T-helper 1 cell treated with Interleukin-12 subunit alpha and Interleukin-12 subunit beta and Interleukin-4 antibody, amounts not matched to agents 30 ng/mL and 1 ng/mL, for 36 hours (primary cell): ENCODE measurements at regions not wholly inside any gene's neighbourhood (a gene's known extent, or its start where the extent isn't known, plus 50 kb on each side); places are given as distances from the start of the nearest gene placed in this dataset.

Experiments
- intact Hi-C: fragments of 100-400 bp; cut with micrococcal nuclease; formaldehyde crosslinking; loops from one replicate; pipeline ENCODE4 v1.15.1; 2024

GRCh38 chr14:89743828-89744227 is 210.7 kb downstream of the EFCAB11 start:
- intact Hi-C loops: no loop called here

DNA sequence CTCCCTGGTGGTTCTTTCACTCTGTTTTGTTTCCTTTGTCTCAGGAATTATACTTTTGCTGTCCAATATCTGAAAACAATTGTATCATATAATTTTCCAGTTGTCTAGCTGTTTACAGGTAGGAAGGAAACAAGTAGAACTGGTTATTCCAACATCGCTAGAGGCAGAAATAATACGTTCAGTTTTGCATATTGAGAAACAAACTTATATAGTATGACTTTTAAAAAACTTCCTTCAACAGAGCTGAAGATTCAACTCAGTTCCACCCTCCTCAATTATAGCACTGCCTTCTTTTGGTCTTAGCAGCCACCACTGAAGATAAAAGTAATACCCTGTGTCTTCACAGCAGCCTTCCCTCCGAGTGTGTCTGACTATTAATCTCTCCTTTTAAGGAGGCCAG is 214.3 kb downstream of the EFCAB11 start:
- intact Hi-C loops: no loop called here

GRCh38 chr14:89736881-89737280 is 217.6 kb downstream of the EFCAB11 start:
- intact Hi-C loops: no loop called here

DNA sequence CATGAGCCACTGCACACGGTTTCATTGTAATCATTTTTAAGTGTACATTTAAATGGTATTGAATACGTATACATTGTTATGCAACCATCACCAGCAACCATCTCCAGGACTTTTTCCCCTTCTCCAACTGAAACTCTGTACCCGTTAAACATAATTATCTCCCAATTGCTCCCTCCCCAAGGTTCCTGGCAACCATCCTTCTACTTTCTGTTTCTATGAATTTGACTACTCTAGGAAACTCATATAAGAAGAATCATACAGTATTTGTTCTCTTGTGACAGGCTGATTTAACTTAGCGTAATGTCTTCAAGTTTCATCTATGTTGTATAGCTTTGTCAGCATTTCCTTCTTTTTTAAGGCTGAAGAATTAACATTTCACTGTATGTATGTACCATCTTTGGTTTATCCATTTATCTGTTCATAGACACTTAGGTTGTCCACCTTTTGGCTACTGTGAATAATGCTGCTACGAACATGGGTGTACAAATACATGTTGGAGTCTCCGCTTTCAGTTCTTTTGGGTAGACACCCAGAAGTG is 223.1 kb downstream of the EFCAB11 start:
- intact Hi-C loops: no loop called here

DNA sequence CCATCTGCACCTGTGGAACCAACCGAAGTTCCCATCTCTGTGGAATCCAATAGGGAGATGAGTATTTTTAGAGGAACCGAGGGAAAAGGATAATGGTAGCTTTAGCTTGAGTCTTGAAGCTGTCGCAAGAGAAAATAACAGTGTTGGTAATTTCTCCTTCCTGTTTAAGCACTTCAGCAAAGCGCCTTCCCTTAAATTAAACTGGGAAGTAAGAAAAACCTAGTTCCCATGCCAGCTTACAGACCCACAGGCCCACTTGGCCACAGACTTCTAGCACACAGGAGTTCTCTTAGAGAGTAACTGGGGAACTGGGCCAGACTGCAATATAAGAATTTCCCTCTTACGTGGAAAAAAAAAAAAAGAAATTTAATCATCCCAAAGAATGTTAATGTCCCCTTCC is 223.8 kb downstream of the EFCAB11 start:
- intact Hi-C loops: no loop called here

DNA sequence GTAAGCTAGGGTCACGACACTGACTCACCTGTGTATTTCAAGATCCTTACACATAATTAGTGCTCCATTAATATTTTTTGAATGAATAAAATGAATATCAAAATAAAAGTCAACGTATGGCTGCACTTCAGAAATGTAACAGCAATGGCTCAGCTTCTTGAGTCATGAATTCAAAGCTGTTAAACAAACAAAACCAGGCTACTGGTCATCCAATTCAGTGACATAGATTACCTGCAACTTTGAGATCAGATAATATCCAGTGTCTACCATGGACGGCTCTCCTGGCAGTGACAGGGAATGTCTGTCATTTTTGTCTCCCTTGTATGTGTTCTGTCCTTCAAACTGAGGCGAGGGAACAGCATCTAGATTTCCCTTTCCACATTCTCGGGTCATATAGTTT is 225.6 kb downstream of the EFCAB11 start:
- intact Hi-C loops: loop anchor here (10.0 kb wide), 2 partner anchors 934 to 1586 kb away; partner anchors contain the start of gene EML5

- intact Hi-C loops: loop anchor here (10.0 kb wide), 2 partner anchors 931 to 1589 kb away; partner anchors contain the start of gene EML5
These were observed 228.3 kb downstream of the EFCAB11 start for GRCh38 chr14:89726226-89726625.

- intact Hi-C loops: loop anchor here (2.0 to 10.0 kb wide), 4 partner anchors 230 to 1590 kb away; partner anchors contain the start of genes EFCAB11, EML5, FOXN3 and TDP1
These were observed 229.9 kb downstream of the EFCAB11 start for GRCh38 chr14:89724628-89724960.

DNA sequence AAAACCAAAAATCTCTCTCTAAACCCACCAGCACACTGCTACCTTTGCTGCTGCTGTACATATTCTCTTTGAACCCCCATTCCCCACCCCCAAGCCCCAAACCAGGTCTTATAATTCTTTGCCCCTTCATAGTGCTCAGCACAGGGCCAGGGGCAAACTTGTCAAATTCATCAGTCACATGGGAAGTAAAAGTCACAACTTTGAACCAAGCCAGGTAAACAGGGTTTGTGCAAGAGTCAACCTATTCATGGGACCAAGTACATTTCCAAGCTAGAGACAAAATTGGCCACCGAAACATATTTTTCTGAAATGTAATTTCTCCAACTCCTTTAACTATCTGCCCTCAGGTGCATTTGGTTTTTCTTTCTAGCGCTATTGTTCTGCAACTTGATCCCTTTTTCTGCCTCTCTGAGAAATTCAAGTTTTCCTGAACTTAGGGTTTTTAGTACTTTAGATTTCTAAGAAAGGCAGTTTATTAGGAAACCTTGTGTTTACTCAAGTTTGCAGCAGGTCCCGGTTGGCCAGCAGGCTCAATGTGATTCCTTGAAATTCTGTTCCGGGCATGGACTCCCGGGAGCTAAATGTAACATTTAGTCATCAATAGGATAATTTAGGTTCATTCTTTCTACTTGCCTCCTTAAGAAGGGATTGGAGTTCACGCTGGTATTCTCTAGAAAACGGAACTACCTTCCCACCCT is 230.5 kb downstream of the EFCAB11 start:
- intact Hi-C loops: loop anchor here (2.0 to 10.0 kb wide), 4 partner anchors 231 to 1591 kb away; partner anchors contain the start of genes EFCAB11, EML5, FOXN3 and TDP1

GRCh38 chr14:89721956-89722355 is 232.6 kb downstream of the EFCAB11 start:
- intact Hi-C loops: loop anchor here (1.0 to 10.0 kb wide), 9 partner anchors 20 to 1593 kb away; partner anchors contain the start of genes EML5 and FOXN3

DNA sequence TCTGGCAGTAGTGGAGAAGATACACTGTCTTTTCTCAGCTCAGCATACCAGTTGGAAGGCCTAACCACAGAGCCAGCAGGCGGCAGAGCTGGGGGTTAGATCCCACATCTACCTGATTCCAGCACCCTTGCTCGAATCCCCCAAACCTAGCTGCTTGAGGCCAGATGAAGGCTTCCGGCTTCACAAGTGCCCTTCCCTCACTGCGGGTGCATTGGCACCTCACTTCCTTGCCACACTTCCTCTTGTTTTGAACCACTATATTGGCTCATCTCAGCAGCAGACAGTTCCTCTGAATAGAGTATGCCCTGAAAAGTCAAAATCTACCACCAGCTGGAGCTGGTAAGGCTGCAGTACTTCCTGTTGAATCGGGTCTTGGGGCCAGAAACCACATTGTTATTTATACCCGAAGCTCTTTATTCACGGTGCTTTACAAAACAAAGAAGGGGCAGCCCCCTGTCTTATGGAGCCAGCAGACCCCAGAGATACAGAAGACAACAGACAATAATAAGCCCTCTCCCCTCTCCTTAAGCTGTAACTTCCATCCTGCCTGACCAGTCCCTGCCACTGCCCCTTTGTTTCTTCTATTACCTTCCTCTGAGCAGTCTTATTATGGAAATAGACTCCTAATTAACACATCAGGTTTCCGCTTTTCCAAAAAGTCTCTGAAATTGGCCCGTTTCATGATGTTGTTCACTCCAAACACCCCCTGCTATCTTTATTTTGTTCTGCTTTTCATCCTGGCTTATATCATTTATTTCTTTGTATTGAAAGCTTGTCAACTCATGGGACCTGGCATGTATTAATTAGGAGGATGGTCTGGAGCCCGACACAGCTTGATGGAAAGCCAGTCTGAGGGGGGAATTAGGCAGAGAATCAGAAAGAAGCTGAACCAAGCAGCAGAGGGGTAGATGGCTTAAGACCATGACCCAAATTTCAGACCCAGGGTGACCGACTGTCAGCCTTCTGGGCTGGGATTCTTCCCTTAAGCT is 233.5 kb downstream of the EFCAB11 start:
- intact Hi-C loops: loop anchor here (1.0 to 10.0 kb wide), 10 partner anchors 19 to 1594 kb away; partner anchors contain the start of genes EML5 and FOXN3

- intact Hi-C loops: loop anchor here (1.0 to 10.0 kb wide), 6 partner anchors 31 to 1595 kb away; partner anchors contain the start of genes EML5 and FOXN3
These were observed 234.3 kb downstream of the EFCAB11 start for GRCh38 chr14:89720076-89720687.

- intact Hi-C loops: loop anchor here (1.0 to 10.0 kb wide), 7 partner anchors 31 to 1595 kb away; partner anchors contain the start of genes EML5 and FOXN3
These were observed 235.0 kb downstream of the EFCAB11 start for GRCh38 chr14:89719366-89720075.

DNA sequence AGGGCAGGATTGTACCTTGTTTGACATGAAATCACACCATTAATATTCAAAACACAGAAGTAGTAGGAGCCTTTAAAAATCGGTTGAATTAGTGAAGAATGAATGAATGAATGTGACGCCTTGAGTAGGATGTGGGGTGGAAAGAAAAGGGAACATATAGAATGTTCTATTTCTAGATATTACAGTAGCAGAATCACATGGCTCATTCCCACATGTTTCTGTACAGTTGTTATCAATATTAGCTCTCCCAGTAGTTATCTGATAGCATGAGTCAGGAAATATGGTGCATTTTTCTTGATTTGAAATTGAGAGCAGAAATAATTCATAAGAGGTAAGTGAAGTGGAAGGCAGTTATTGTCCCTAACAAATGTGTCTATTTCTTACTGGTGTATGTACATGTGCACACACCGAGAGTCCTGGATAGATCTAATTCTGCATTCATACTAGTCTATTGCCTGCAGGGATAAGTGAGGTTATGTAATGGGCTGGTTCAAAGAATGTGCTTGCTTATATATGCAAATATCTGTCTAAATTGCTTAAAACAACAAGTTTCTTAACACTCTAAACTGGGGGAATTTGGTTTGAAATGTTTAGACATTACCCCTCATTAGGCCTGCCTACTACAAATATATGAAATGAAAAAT is 245.4 kb downstream of the EFCAB11 start:
- intact Hi-C loops: no loop called here

DNA sequence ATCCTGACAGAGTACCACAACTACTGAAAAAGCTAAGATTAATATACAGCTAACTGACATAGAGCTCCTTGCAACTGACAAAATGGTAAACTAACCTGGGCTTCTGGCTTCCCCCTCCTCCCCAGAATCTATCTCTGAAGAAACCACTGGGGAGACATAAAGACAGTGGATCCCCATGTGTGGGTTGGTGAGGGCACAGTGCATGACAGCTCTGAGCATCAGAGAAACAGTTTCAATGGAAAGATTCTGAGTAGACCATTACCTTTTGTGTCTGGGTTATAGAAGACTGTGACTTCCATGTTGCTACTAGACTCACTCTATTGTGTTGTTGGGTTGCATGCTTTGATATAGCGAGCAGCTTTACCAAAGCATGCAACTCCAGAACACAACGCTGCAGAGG is 247.4 kb downstream of the EFCAB11 start:
- intact Hi-C loops: no loop called here

DNA sequence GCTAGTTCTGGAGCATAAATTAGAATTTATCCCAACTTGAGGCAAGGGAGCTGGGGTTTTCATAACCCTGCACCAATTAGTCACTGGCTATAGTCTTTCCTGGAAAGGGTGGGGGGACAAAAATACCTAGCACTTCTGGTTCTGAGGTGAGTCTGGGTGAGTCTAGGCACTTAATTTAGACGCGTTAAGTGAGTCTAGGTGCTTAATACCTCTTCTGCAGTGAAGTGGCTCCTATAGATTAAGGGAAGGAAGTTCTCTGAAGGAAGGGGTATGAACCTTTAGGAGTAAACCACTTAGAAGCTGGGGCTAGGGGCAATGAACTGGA is 251.7 kb downstream of the EFCAB11 start:
- intact Hi-C loops: loop anchor here (1.0 to 5.0 kb wide), 5 partner anchors 18 to 249 kb away; partner anchors contain the start of gene EFCAB11

DNA sequence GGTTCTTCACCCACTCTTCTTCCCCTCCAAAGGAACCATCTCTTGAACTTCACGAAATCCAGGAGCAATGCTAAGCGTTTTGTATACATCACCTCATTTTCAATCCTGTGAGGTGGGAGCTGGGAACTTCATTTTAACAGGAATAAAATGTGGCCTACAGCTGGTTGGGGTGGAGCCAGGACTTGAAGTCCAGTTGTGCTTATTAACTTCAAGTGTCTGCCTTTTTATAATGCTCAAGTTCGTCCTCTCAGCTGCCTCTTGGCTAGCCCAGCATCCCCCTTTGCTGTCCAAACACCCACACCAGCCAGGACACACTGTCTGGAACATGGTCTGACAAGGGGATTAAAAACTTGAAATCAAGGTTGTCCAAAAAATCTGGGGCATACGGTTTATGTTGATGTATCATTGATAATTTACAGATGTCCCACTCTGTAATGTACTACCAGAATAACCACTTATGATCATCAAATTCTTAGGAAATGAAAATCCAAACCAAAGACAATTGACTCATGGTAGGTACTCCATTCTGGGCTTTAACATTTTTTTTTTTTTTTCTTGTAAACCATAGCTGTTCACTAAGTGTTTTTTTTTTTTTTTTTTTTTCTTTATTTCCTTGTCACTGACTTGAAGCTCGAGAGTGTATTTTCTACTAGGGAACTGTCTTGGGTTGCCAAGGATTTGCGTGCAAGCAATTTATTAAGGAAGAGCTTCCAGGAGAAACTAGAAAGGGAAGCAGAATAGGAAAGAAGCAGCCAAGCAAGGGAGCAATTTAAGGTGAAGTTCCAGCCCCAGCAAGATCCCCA is 252.3 kb downstream of the EFCAB11 start:
- intact Hi-C loops: loop anchor here (1.0 to 5.0 kb wide), 5 partner anchors 19 to 250 kb away; partner anchors contain the start of gene EFCAB11

GRCh38 chr14:89701211-89702043 is 253.1 kb downstream of the EFCAB11 start:
- intact Hi-C loops: loop anchor here (1.0 to 5.0 kb wide), 8 partner anchors 20 to 285 kb away; partner anchors contain the start of gene EFCAB11
